GM19240 (cell line): ENCODE measurements at regions not wholly inside any gene's neighbourhood (a gene's known extent, or its start where the extent isn't known, plus 50 kb on each side); places are given as distances from the start of the nearest gene placed in this dataset.

Source experiments
- DNase-seq: peaks from one replicate; pipeline ENCODE4 v3.0.0; 2011; ENCODE audit warnings: low spot score; ENCODE audit not compliant: insufficient read length

DNA sequence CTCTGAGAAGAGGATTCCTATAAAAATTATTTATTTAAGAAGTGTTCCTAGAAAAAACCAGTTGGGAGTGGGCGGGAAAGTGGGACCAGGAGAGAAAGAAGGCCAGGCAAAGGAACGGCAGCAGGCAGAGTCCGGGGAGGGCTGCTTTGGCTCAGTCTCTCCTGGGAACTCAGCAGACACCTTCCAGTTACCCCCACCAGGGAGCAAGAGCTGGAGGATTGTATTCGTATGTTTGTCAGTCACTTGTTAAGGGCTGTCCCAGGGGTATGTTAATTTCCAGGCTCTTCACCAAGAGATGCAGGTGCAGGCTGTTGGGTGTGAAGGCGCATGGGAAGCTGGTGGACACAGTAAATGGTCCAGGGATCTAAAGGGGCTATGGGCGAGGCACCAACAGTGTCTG lies 53.0 kb upstream of the CHD6 start:
- no peak for DNase-seq

DNA sequence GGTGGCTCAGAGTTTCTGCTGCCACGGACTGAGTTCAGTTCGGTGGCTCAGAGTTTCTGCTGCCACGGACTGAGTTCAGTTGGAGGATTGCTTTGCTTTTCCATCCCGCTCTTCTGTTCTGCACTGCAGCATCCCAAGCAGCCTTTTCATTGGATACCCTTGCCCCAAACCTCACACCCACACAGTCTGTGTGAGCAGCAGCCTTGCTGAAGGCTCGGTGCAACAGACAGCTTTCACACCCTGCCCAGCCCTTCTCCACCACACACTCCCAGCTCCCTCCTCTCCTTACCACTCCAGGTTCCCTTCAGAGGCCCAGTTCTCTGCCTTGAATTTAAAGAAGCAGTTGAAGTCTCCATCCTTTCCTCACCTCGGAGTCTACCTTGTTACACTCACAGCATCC lies 52.5 kb upstream of the CHD6 start:
- no peak for DNase-seq

- no peak for DNase-seq
These were observed 51.6 kb upstream of the CHD6 start for GRCh38 chr20:41669708-41670263.

DNA sequence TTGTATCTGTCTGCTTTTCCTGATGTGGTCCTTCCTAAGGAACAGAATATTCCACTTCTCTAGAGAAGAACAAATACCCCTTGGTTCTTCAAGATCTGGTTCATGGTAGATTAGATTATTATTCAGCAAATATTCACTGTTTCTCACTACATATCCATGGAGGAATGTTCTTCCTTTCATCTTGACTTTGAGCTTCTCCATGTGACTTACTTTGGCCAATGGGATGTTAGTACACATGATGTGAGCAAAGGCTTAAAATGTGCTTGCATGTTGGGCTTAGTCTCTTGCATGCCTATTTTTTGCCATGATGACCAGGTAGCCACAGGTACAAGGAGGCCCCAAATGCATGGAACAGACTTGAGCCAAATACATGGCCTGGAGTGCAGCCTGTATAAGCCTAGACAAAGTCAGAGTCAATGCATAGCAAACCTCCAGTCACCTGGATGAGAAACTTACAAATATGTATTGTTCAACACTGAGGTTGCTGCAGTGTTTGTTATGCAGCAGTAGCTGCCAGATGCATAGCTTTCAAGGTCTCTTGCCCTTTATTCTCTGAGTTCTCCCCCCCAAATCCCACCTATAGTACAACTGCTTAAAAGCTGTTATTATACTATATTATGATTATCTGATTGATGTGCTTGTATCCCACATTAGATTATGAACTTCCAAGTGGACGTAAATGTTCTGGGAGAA lies 50.0 kb upstream of the CHD6 start:
- DNase-seq, result no peak
